Hippocampal formation (tissue), 2 donors: ENCODE measurements at regions not wholly inside any gene's neighbourhood (a gene's known extent, or its start where the extent isn't known, plus 50 kb on each side); places are given as distances from the start of the nearest gene placed in this dataset.
"Not testable (repeated sequence)": the region's sequence is repeated elsewhere in the genome, so short reads cannot be mapped to it uniquely, and the experiment has no call there.

Experiments used
- DNase-seq, 2 donors: peaks; one replicate each; lab custom pipeline; 2025; lab: John Stamatoyannopoulos, UW

GRCh38 chr20:52098186-52098585 lies 93.4 kb downstream of the ZFP64 start:
- DNase-seq, result no peak

GRCh38 chr20:52096117-52096516 lies 95.5 kb downstream of the ZFP64 start:
- no peak for DNase-seq

- no peak for DNase-seq
Observed at GRCh38 chr20:52094693-52095092, 96.9 kb downstream of the ZFP64 start.

GRCh38 chr20:52093575-52093974 lies 98.0 kb downstream of the ZFP64 start:
- no peak for DNase-seq

- no peak for DNase-seq
Observed at GRCh38 chr20:52090035-52090434, 101.5 kb downstream of the ZFP64 start.

- DNase-seq, result no peak
Observed at GRCh38 chr20:52087471-52087870, 104.1 kb downstream of the ZFP64 start.

DNA sequence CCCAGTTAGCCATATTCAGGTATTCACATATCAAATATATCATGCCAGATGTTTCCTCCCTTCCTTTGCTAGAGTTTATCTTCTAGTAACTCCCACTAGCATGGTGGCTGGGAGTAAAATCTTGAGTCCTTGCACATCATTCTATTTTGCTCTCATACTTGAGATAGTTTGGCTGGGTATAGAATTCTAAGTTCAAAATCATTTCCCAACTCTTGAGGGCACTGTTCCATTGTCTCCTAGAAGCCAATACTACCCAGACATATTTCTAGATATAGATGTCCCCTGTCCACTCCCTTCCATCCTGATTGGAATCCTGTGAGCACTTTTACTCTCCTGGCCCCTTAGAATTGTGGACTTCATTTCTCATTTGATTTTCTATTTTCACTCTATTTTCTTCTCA lies 104.7 kb downstream of the ZFP64 start:
- DNase-seq, result no peak

GRCh38 chr20:52084727-52085126 lies 106.9 kb downstream of the ZFP64 start:
- DNase-seq, result no peak

GRCh38 chr20:52083627-52084232 lies 107.8 kb downstream of the ZFP64 start:
- DNase-seq, result peak; percentile 31 to 42

DNA sequence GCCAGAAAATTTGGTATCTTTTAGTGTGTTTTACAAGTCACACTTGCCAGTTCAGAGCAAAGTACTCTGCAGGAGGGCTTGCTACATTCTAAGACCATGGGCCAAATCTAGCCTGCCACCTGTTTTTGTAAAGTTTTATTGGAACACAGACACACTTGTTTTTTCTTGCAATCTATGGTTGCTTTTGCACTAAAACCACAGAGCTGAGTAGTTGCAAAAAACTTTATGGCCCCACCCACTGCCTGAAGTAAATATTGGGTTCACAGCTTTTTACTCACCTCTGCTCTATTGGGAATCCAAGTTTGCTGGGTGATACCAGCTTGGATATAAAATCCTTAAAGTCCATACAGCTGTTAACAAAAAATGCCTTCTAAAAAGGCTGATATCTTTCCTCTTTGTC lies 109.0 kb downstream of the ZFP64 start:
- no peak for DNase-seq

DNA sequence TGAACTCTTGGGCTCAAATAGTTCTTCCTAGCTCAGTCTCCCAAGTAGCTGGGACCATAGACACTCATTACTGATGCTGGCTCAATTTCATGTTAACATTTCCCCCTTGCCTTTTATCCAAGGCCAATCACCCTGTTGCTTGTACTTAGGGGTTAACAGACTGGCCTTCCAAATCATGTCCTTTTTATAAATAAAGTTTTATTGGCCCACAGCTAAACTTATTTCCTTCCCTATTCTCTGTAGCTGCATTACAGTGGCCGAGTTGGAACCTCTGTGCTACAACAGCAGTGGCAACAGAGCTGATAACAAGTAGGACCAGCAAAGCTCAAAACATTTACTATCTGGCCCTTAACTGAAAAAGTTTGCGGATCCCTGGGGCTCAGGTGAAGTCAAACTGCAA lies 109.8 kb downstream of the ZFP64 start:
- DNase-seq, result no peak

- DNase-seq, result no peak
Observed at GRCh38 chr20:52081066-52081465, 110.5 kb downstream of the ZFP64 start.

DNA sequence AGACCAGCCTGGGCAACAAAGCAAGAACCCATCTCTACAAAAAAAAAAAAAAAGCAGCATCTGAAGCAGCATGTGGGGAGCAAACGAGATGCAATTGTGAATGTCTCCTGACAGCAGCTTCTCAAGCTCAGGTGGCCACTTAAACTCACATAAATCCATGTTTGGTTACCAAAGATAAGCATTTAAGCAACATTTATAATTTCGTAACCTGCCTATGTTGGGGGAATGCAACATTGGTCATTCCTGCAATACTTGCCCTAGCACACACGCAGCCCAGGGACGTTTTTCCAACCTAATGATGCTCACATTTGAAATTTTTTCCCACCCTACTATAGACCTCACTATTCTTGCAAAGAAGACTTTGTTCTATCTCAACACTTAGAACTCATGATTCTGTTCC lies 113.3 kb downstream of the ZFP64 start:
- DNase-seq, result no peak

- no peak for DNase-seq
Observed at GRCh38 chr20:52076164-52076563, 115.4 kb downstream of the ZFP64 start.

- DNase-seq, result no peak
Observed at GRCh38 chr20:52075400-52075799, 116.2 kb downstream of the ZFP64 start.

DNA sequence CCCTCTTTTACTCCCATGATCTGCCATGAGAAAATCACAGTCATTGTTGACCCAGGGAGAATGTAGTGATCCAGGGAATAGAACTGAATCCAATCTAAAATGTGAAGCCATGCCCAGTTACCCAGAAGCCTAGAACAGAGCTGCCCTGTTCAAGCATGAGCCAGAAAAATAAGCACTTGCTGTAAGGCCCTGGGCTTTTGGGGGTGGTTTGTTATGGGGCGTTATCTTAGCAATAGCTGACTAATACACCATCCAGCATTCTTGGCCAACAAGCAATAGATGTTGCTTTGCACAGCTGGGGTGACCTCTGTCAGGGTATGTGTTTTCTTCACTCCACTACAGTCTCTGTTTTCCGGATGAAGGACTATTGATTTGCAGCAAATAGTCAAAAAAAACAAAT lies 120.4 kb downstream of the ZFP64 start:
- no peak for DNase-seq

DNA sequence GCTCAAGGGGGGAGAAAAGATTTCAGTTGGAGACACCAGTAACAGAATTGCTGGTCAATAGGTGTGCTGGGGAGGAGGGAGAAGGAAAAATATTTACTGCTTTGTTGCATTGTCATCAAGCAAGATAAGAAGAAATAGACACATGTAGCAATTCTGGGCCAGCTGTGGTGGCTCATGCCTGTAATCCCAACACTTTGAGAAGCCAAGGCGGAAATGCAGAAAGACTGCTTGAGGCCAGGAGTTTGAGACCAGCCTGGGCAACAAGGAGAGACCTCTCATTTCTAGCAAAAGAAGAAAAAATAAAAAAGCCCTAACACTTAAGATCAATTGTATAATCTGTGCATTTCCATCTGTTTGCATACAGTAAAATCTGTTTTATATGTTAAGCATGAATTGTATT lies 126.6 kb downstream of the ZFP64 start:
- no peak for DNase-seq

DNA sequence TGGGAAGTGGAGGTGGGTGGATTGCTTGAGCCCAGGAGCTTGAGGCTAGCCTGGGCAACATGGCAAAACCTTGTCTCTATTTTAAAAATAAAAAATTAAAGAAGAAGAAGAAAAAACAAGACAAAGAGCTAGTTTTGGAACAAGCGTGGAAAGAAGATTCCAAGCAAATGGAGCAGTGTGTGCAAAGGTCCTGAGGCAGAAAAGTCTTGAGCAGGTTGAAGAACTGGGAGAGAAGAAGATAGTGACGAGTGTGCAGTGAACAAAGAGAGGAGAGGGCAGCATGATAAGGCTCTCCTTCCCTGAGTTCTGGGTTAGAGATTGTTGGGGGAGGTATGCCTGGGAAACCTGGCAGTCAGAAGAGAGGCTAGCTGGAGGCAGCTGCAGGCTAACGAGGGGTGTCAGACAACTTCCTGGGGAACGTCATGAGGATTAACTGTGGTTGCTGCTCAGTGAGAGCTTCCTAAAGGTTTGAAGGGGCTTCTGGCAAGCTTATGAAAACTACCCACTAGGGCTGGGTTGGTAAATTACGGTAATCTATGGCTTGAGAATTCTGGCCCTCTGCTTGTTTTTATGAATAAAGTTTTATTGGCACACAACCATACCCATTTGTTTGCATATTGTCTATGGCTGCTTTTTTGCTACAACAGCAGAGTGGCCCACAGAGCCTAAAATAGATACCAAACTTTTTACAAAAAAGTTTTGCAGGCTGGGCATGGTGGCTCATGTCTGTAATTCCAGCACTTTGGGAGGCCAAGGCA lies 128.9 kb downstream of the ZFP64 start:
- DNase-seq, result no peak

DNA sequence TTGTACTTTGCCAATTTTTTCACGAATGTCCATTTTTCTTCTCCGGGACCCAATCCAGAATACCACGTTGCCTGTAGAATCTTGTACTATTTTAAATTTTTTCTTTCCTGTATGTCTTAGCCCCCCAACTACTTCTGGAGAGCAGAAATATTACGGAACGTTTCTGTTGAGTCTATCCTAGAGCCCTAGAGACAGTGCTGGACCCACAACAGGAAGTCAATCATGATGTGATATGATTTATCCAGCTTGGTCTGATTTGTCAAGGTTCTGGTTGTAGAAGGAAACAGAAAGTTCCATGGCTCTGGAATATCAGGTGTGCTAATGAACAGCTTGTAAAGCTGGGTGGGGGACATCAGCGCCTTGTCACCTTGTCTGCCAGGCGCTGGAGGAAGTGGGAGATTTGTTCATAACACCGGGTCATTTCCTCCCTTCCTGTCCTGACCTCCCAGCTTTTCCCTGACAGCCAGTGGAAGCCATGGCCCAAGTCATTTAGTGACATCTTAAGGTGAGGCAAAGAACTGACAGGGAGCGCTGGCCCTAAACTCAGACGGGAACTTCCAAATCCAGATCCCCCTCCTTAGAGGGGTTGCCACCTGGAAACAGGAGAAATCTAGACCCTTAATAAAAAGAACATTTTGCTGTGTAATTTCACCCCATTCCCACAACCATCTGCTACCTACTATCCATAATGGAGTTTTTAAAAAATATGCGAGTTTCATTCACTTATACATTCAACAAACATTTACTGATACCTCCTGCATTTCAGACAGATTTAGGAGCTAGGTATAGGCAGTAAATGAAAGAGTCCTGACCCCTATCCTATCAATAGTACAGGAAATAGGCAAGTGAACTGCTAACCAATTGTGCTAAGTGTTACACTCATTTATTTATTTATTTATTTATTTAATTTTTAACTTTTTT lies 130.5 kb downstream of the ZFP64 start:
- DNase-seq, result no peak

- not testable (repeated sequence) for DNase-seq
Observed at GRCh38 chr20:52057133-52057532, 134.4 kb downstream of the ZFP64 start.

- no peak for DNase-seq
Observed at GRCh38 chr20:52056203-52057062, 135.1 kb downstream of the ZFP64 start.

DNA sequence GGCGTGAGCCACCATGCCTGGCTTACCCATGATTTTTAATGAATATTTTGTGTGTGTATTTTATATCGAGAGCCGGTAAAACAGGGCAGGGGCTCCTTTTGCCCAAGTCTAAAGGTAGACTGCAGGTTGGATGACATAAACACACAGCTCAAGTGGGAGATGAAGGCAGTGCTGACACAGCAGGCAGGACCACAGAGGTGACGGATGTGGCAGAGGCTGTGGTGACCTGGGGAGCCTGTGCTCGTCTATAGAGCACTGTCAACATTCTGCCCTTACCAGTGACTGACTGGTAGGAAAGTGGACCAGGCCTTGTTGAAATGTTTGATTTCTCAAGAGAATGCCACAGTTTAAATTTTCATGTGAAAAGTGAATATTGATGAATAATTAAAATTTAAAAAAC lies 137.5 kb downstream of the ZFP64 start:
- no peak for DNase-seq
